Stimulated activated CD8-positive, alpha-beta memory T cell treated with anti-CD3 and anti-CD28 coated beads, Interleukin-15, amount 100 ng/mL, for 1 hour (primary cell): ENCODE measurements at regions not wholly inside any gene's neighbourhood (a gene's known extent, or its start where the extent isn't known, plus 50 kb on each side); places are given as distances from the start of the nearest gene placed in this dataset.

Experiments
- DNase-seq: peaks from one replicate; pipeline ENCODE4 v3.0.0-alpha.2; 2020; ENCODE audit warnings: low read depth

DNA sequence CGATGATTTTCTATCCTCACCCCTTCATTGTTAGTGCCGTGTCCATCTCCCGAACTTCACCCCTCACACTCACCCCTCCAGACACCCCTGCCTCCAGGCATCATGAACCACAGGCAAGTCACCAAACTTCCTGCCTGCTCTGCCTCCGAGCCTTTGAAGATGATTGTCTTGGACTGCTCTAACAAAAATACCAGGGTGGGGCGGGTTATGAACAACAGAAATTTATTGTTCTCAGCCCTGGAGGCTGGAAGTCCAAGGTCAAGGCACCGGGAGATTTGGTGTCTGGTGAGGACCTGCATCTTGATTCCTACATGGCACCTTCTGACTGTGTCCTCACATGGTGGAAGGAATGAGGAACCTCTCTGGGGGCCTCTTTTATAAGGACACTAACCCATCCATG, 1508.3 kb downstream of the TBC1D22A start:
- DNase-seq: no peak

DNA sequence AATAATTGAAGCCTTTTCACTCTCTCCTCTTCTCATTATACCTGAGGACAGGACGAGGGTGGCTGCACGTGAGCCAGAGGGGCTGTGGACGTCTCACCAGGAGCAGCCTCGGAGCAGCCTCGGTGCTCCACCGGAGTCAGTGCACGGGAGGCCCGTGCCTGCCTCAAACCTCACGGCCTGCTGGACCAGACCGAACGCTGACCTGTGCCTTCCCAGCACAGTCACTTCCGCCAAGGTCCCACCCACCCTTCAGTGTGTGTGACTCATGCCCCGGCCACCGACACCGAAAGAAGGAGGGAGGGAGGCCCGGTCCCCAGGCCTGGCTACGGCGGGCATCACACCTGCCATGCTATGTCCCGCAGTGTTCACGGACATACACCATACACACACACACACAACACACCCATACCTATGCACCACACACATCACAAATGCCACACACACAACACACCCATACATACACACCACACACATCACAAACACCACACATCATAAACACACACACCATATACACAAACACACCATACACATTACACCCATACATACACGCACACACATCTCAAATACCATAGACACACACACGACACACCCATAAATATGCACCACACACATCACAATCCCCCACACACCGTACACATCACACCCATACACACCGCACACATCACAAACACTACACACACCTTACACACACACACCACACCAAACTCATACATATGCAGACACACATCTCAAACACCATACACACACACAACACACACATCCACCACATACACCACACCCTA, 1506.5 kb downstream of the TBC1D22A start:
- no peak for DNase-seq

DNA sequence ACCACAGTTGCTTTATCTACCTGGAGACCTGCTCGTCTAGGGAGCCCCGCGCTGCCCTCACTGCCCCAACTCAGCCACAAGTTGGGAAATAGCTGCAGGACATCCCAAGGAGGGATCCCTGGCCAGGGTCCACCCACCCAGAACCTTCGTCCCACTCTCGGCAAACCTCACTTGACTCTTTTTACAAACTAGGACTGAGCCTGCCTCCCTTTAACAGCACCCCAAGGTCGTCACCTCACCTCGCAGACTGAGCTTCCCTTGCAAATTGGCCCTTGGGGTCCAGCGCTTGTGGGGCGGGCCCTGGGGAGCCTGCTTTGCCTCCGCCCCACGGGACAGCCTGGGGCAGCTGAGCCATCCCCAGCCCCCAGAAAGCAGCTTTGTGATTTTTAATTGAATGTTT, 1505.8 kb downstream of the TBC1D22A start:
- no peak for DNase-seq

DNA sequence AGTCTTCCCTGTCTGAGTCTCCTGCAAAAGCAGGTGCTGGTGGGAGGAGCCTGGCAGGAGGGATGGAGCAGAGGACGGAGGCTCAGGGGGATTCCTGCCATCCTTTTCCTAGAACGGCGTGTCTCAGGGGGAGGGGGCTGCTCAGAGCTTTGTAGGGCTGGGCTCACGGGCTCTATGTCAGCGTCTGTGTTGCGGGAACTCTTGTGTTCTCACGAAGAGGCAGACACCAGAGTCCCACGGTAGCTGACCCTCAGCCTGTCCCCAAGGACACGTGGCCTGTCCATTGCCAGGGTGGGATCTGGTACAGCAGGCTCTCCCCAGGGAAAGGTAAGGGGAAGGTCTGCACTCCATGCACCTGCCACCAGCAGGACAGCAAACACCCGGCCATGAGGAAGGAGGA, 1505.2 kb downstream of the TBC1D22A start:
- no peak for DNase-seq

DNA sequence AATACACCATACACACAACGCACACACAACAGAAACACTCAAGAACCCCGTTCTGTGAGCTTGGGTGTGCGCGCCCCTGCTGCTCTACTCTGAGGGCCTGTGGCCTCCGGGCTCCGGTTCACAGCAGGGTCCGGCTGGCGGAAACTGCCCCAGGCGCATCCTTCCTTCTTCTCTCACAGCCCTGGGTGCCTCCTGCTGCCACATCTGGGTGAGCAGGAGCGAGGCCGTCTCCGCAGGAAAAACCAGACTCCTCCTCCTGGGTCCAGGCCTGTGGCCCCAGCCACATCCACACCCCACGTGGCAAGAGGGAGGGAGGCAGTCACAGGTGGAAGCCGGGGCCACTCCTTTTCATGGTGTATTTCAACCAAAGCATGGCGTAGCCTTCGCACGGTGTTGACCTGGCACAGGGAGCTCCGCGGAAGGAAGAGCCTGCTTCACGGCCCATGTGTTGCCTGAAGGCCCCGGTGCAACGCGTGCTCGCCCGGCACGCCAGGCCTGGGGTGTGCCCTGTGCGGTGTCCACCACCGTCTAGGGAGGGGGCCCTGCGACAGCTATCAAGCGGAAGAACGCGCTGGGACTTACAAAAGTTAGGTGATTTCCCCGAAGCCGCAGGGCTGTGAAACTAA, 1502.7 kb downstream of the TBC1D22A start:
- DNase-seq: no peak

DNA sequence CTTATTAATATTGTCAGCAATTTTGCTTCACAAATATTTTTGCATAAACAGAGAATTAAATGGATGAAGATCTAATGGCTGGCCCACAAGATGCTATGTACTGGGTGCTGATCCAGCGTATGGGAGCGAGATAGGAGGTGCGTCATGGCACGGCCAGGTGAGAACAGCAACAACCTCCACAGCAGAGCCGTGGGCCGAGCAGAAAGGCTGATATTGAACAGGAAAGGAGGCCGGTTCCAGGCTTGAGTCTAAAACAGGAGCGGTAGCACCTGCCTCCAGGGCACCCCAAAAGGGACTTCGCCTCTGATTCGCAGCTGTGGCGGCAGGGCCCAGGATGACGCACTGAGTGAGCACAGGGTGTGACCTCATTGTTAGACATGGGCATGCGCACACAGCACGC, 1502.1 kb downstream of the TBC1D22A start:
- no peak for DNase-seq

DNA sequence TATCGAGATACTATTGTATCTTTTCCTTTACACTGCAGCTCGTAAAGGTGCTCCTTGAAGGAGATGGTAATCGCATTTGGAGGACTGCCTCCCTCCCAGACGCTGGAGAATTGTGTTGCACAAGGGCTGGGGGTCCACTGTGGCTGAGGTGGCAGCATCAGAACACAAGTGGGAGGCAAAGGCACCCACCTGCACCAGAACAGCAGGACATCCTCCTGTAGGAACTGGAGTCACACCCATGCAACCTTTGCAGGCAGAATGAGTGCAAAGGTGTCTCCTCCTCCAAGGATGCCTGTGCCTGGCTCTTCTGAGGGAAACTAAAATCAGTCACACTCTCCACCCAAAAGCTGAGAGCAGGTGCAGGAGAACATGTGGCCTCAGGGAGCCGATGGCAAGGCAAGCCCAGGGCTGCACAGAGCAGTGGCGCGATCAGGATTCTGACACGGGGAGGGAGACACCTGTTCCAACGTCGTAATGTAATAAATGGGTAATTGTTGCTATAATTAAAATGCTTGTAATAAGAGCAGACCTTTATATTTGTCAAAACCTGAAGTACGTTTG, 1501.4 kb downstream of the TBC1D22A start:
- DNase-seq: no peak

DNA sequence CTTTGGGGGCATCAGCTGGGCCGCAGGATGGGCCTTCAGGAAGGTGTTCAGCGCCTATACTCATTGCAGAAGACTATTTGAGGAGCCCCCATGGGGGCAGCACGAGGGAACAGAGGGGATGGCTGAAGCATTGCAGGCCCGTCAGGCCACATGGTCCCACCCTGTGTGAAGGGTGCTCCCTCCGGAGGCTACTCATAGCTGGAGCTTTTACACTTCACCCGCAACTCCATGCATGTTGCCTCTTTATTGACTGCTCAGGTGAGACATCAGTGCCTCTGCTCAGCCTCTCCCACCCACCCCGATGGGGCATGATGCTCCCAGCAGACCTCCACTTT, 1500.9 kb downstream of the TBC1D22A start:
- DNase-seq: no peak

DNA sequence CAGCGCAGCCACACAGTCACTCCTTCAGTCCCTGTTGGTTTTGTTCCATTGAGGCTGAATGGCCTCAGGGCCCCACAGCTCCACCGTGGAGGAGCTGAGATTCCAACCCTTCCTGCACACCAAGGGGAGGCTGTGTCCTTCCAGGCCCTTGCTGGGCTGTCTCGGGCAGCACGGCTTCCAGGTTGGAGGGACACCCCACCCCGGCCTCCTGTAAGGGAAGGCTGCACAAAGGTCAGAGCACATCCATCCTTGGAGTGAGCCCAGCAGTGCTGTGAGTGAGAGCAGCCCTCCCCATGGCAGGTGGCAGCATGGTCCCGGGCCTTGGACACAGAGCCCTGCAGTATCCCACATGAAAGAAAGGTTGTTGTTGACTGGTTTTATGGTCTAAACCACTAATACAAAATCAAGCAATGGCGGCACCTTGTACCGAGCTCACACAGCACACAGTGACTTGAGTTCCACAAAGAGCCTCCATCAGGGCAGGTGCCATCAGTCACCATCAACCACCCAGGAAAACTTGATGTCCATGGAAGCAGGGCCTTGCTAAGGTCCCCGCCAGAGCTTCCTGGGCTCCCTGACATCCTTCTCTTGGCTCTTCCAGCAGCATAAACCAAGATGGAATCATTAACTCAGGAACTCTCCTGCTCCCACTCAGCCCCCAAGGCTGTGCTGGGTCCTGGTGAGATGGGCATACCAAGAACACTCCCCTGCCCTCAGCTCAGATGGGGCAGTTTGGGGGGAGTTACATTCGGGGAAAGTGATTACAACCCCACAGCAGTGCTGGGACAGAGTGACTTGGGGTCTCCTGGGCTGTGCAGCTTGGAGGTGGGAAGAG, 1500.4 kb downstream of the TBC1D22A start:
- no peak for DNase-seq

DNA sequence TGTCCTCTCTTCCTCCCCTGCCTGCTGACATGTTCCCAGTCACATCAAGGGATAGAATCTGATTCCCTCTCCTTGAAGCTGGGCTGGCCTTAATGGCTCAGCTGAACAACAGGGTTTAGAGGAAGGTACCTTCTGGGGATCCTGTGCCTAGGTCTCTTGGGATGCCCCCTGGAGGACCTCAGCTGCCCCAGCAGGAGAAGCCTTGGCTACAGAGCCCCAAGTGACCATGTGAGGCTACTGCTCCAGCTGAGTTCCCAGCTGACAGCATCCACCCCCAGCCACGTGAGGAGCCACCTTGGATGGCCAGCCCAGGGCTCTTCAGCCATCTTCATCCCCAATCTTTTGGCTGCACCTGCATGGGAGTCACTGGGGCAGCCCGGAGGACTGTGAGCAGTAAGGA, 1499.3 kb downstream of the TBC1D22A start:
- DNase-seq: no peak

DNA sequence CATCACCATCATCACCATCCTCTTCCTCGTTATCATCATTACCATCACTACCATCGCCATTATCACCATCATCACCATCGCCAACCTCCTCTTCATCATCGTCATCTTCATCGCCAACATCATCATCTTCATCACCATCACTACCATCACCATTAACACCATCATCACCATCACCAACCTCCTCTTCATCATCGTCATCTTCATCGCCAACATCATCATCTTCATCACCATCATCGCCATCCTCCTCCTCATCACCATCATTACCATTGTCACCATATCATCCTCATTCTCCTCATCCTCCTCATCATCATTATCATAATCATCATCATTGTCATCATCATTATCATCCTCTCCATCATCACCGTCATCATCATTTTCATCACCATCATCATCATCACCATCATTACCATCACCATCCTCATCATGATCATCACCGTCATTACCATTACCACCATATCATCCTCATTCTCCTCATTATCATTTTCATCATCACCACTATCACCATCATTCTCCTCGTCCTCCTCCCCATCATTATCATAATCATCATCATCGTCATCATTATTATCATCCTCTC, 1498.7 kb downstream of the TBC1D22A start:
- no peak for DNase-seq

DNA sequence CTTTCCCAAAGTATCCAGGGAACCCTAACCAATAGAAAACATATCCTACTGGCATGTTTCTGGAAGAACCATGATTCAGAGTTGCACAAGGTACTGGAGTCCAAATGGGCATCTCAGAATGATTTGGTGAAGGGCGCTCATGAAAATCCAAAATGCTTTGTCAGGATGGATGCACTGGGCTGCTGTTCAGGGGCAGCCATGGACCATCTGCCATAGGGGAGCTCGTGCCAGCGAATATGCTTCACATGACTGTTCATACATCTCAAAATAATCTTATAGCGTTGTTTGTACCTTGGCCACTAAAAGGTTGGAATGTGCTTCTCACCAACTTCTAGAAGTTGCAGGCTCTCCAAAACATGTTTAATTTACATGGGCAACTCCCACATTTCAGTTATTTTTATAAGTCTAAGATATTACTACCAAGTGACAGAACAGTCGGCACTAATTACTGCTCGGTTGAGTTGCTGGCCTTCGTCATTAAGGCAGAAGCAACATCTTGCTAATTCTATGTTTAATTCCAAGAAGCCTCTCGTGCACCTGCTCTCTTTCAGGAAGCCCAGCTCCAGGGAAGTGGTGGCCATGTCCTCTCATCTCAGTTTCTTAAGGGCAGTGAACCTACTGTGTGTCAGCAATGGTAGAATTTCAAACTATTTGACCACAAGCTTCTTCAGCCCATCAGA, 1497.7 kb downstream of the TBC1D22A start:
- no peak for DNase-seq

DNA sequence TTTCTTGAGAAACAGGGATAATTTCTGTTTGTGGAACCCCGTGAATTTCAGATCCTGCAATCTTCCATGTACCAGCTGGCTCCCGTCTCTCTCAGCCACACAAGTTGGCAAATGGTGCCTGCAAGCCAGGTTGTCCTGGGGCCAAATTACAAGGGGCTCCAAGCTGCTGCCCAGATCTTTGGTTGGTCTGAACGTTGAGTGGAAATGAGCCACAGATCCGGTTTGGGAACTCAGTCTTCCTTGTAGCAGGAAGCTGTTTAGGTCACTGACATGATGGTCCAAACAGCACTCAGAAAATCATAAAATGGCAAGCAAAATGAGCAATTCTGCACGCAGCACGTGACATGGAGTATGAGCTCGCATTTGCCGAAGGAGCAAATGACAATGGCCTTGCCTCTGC, 1496.4 kb downstream of the TBC1D22A start:
- DNase-seq: no peak

DNA sequence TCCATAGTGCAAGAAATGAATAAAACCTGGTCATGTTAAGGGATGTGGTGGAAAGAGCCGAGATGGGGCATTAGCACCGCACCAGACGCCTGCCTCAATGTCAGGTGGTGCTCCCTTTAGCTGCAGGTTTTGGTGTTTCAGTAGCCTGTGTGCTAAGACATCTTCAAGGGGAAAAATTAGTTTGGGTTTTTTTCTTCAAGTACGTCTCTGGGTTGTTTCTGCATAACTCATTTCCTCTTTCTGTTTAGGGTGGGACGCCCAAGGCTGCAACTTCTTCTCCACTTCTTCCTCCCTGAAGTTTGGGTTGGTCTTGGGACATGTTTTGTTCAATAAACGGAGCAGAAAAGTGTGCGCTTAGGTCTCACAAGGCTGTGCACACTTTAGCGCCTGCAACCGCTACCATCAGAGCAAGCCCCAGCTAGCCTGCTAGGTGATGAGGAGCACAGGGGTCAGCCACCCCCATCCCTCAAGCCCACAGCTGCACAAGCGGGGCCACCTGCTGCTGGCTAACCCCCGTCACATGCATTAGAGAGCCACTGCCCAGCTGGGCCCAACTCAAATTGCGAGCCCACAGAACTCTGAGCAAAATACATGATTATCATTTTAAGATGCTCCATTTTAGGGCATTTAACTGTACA, 1495.7 kb downstream of the TBC1D22A start:
- no peak for DNase-seq

DNA sequence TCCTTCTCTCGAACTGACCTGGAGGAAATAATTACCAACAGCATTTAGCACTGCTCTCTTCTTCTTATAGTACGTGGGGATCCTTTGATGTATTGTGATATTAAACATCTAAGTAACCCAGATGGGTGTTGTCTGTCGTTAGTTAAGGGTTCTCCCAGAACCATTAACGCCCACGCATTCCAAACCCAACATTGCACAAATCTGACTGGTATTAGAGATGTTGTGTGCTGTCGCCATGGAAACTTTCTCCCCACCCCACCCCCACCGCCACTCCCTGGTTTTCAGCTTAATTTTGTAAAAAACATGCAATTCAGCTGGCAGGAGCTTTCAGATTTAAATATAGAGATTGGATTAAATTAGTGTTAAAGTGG, 1495.2 kb downstream of the TBC1D22A start:
- no peak for DNase-seq

DNA sequence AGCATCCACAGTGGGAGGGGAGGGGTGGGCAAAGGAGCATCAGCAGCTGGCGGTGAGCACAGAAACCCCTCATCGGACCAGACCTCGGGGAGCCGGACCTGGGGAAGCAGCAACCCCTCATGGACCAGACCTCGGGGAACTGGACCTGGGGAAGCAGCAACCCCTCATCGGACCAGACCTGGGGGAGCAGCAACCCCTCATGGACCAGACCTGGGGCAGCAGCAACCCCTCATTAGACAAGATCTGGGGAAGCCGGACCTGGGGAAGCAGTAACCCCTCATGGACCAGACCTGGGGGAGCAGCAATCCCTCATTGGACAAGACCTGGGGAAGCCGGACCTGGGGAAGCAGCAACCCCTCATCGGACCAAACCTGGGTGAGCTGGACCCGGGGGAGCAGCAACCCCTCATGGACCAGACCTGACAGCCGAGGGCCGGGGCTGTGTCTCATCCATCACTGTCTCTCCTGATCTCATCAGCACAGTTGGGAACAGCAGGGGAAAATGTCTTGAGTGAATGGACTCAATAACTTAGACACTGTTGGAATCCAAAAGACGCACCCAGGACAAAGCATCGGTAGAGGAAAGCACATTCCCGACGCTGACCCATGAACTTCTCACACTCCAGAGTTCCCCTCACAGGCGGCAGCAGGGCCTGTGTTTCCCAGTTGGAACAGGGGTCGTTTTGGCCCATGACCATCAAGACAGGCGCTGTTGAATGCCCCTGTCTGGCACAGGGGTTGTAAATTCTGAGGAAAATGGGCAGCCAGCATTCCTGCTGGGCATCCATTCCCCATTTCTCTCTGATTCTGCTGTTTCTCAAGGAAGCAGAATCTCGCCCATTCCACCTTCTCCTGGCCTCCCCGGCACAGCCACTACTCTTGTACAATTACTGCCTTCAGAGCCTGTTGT, 1494.6 kb downstream of the TBC1D22A start:
- no peak for DNase-seq

DNA sequence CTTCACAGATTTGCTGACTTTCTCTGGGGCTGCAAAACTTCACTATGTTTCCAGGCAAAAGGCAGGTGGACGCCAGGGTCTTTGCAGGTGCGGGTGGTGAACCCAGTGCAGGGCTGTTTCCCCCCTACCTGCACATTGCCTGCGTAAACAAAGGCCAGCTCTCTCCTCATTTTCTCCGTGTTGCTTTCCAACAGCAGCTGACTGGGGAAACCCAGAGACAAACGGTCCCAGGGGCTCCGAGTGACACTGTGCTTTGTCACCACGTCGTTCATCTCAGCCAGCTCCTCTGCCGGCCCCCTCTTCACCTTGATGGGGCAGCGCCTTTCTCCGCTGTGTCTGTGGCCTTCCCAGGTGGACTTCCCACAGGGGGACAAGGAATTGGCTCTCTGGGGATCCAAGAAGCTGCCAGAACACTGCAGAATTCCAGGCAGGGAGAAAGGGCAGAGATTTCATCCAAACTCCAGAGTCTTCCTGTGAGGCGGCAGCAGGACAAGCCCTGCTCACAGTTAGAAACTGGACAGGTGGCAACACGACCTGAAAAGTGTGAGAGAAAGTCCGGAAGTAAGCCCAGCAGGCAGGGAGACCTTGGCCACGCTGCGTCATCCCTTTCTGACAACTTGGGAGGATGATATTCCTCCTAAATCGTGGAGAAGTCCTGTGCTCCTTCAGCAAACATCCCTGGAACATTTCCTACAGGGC, 1493.7 kb downstream of the TBC1D22A start:
- DNase-seq: no peak

DNA sequence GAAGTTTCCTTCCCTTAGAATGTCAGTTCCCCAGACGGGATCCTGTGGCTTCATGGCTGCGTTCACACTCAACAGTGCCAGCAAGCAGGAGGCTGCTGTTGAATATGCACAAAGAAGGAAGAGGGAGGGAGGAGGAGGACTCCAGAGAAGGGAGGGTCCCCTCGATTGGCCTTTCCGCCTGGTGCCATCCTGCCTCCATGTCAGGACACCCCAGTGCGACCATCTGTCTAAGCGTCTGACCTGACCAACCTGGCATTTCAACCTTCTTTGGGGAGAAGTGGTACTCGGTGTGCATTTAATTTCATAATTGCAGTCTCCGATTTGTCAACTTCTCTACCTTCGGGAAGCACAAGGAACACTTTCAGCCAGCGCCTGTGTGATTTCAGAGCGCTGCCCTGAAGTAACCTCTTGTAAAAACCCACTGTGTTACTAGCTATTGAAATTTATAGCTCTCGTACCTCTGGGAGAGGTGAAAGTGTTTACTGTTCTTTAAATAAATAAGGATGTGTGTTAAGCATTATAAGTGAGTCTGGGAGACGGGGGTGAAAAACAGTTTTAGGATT, 1491.9 kb downstream of the TBC1D22A start:
- DNase-seq: no peak

DNA sequence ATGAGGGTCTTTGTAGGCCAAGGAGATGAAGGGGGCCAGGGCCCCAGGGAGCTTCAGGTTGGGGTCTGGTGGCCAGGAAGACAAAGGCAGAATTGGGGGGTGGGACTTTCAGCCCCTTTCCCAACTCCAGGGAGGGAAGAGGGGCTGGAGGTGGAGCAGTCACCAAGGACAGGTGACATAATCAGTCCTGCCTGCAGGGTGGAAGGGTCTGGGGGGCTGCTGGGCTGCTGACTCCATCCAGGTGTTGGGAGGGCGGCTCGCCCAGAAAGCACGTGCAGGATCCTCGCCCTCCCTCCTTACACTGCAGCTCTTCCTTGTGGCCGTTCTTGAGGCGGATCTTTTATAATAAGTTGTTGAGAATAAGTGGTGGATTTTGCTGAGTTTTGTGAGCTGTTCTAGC, 1491.1 kb downstream of the TBC1D22A start:
- DNase-seq: no peak
